ENCODE measurements at regions not wholly inside any gene's neighbourhood (a gene's known extent, or its start where the extent isn't known, plus 50 kb on each side); places are given as distances from the start of the nearest gene placed in this dataset.
"Not testable (repeated sequence)": the region's sequence is repeated elsewhere in the genome, so short reads cannot be mapped to it uniquely, and the experiment has no call there.

GRCh38 chr20:50329981-50330503 is 139.4 kb downstream of the CEBPB start:
- DNase-seq (ENCODE audit: low read depth): no peak

DNA sequence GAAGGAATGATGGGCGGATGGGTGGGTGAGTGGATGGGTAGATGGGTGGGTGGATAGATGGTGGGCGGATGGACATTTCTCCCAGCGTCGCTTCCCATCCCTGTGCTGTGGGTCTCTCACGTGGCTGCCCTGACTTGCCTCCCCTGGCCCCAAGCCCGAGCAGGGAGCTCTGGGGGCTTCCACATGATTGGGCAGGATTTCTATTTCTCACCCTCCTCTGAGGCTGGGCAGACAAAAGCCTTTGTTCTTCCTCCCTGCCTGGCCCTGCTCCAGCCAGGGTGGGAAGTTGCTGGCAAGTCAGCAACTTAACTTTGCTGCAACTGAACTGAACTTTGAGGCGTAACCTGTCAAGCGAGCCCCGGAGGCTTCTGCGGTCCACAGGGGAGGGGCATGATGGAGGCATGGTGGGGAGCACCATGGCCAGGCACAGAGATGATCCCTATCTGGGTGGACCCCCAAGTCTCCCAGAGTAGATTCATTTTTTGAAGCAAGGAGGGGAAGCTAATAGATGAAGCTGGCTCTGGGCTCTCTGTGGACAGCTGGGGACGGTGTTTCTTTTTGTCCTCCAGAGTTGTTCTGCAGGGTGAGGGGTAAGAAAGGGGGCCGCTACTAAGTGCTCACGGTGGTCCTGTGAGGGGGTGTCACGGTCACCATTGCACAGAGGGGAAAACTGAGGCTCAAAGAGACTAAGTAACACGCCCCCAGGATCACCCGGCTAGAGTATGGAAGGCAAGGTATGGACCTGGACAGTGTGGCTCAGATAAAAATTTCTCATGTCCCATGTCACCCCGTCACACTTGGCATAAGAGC is 140.1 kb downstream of the CEBPB start:
- no peak for DNase-seq (ENCODE audit: low read depth)

DNA sequence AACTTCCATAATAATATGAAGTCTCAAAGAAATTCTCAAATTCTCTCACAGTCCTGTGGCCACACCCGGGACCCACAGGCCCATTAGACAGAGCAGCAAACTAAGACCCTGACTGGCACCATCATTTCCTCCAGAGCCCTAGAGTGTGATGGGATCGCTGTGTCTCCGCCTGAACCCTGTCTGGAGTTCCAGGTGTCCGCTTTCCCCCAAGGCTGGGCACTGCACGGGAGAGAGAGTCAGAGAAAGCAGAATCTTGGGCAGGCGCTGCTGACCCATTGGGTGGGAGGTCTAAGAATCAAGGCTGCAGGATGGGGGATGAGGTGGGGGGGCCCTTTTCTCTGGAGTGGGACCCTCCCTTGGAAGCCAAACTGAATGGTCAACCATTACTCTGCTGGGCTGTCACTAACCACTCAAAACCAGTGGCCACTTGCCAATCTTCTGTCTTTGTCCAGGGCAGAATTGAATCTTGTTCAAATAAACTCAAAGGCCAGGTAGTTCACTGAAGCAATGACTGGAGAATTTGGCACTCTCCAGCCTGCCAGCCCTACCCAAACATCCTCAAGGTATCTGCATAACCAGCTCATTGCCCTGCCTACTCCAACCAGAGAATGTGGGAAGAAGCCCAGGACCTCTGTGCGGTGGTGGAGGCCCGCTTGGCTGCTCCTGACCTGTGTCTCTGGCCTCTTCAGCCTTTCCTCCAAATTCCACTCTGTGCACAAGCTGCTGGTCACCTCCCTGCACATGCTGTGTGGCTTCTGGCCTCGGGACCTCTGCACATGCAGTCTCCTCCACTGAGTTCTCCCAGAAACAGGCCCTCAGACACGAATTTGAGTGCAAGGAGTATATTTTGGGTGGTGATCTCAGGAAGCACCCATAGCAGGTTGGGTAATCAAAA is 141.1 kb downstream of the CEBPB start:
- no peak for DNase-seq (ENCODE audit: low read depth)

- no peak for DNase-seq (ENCODE audit: low read depth)
These were observed 141.9 kb downstream of the CEBPB start for GRCh38 chr20:50332491-50332980.

DNA sequence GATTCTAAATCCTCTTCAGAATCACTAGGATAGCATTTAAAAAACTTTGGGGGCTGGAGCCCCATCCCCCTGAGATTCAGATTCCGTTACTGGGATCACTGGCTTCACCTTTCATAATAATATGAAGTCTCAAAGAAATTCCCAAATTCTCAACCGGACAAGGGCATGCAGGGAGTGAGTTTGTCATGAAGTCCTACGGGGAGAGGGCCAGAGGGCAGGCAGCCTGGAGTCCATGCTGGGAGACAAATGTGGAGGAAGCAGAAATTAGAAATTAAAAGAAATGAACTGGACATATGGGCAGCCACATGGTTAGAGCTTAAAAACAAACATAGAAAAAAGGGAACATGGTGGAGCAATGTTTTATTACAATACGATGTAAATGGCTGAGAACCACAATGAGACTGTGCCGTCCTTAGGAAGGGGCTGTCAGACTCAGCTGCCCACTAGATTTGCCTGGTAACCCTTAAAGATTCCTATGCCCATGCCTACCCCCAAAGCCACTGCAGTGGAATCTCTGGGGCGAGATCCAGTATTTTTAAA is 142.6 kb downstream of the CEBPB start:
- DNase-seq (ENCODE audit: low read depth): no peak

DNA sequence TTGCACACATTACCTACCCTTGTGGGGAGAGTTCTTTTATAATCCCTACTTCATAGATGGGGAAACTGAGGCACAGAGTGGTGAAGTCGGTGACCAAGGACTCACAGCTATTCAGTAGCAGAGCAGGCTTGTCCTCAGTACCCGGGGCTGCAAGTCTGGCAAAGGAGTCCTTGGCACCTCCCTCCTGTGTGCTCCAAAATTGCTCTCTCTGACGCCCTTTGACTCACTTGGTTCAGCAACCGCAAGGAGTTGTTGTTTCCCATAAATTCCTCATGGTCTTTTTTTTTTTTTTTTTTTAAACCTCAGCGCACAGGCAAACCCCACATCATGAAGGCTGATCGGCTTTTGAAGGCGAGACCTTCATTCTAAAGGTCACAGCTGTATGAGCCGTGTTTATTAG is 143.2 kb downstream of the CEBPB start:
- no peak for DNase-seq (ENCODE audit: low read depth)

- DNase-seq (ENCODE audit: low read depth): not testable (repeated sequence)
These were observed 143.9 kb downstream of the CEBPB start for GRCh38 chr20:50334512-50334911.

GRCh38 chr20:50335105-50335504 is 144.5 kb downstream of the CEBPB start:
- DNase-seq (ENCODE audit: low read depth): no peak

DNA sequence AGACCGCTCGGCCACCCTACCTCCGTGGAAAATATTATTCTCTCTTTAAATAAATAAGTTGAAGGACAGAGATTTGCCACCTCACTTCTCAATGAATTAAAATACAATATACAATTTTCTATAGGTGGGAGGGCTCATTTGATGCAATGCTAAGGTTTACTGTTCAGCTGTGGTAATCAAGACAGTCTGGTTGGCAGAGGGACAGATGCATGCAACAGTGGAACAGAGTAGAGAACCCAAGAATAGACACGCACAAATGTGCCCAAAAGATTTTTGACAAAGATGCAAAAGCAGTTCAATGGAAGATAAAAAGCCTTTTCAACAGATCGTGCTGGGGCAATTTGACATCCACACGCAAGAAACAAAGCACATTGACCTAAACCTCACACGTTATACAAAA is 145.2 kb downstream of the CEBPB start:
- no peak for DNase-seq (ENCODE audit: low read depth)

DNA sequence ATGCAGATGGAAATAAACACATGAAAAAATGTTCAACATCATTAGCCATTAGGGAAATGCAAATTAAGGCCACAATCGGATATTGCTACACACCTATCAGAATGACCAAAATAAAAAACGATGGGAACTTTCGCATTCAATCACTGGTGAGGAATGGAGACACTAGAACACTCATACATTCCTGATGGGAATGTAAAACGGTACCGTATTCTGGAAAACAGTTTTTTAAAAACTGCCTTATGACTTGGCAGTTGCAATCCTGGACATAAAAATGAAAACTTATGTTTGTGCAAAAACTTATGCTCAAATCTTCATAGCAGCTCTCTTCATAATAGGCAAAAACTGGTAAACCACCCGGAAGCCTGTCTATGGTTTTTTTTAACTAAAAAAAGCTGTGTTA is 146.0 kb downstream of the CEBPB start:
- no peak for DNase-seq (ENCODE audit: low read depth)

DNA sequence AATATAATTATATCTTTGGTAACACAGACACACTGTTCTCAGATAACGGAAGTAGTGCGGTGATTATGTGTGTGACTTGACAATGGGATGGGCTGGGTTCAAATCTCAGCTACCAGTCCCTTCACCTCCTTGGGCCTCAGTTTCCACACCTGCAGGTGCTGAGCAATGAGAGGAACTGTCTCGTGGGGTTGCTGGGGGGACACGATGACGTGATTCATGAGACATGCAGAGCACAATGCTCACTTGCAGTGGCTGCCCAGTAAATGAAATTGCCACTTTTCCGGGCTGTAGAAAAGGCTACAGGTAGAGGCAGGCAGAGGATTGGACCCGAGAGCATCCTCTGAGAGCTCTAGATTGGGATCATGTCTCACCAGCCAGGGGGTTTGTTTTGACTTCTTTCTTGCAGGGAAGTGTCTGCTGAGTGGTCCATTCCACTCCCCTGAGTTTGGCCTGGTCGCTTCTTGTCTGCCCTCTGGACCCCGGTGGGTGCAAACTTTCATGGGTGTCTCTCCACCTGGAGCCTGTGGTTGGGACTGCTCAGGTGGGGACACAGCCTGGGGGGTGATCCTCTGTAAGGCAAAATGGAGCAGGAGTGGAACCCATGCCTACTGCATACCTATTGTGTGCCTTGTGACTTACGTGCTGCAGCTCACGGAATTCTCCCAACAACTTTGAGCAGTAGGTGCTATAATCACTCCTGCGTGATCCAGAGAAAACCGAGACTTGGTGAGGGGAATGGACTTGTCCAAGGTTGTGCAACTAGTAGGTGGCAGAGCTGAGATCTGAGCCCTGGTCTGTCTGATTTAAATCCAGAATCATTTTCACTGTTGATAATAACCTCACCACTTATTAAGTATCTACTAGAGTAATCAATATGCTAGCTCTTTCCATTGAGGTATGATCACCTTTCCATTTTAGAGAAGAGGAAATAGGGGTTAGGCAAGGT is 147.2 kb downstream of the CEBPB start:
- DNase-seq (ENCODE audit: low read depth): no peak

DNA sequence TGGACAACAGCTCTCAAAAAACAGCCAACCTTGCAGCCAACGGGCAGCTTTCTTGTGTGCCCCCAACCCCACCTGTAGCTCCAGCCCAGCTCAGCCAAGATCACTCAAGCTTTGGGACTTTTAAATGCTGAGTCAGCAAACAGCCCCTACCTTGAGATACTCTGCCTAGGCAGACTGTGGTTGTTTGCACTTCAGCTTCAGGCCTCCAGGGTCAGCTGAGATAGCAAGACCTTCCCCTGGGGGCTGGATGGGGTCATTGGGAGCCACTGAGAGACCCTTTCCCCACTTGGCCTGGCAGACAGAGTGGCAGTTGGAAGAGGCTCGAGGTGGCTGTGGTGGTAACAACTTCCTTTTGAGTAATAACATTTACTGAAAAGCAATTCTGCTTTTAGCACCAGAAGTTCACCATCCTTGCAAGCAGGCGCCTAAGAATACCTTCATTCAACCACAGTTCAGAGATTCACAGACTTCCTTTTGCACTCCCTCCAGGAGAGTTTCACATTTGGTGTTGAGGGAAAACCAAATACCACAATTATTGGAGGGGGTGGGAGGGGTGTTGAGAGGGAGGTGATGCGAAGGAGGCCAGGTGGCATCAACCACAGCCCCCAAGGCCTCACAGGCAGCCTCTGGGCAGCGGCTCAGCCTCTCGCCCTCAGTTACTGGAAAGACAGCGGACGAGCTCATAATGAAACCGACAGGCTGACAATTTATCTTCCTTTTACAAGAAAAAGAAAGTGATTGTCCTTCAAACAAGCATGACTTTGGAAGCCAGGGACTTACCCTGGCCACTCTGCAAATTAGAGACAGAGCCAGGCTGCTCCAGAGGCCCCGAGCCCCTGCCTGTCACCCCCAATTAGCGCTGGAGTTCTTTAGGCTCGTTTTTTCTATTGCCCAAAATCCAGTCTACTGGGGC is 148.1 kb downstream of the CEBPB start:
- DNase-seq (ENCODE audit: low read depth): no peak

DNA sequence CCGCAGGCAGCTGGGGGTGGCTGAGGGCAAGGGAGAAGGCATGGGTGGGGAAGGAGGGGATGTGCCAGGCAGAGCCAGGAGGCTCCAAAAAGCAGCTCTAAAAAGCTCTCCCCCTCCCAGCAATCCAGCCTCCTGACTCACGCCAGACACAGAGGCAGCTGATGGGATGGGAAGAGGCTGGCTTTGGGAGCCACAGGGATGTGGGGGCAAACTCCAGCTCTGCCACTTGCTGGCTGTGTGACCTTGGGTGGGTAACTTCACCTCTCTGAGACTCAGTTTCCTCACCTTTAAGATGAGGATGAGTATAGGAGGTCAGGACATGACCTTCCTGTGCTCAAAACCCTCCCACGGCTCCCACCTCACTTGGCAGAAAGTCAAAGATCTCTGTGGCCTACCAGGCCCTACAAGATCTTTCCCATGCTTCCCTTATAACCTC is 148.9 kb downstream of the CEBPB start:
- DNase-seq (ENCODE audit: low read depth): no peak

GRCh38 chr20:50340541-50340940 is 149.9 kb downstream of the CEBPB start:
- no peak for DNase-seq (ENCODE audit: low read depth)

DNA sequence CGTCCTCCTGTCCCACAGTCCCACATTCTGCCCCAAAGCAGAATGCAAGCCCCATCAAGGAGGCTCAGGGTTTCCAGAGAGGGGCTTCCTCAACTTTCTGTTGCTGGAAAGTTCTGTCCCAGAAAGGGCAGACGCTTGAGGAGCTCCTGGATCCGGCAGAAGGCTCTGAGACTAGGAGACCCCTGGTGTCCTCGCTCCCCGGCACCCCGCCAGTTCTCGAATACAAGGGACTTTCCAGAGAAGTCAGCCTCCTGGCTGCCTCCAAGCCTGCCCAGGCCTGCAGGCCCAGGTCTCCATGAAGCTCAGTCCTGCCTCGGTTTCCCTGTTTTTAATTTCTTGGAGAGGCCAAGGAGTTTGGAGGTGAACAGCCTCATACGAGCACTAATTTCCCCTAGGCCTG is 150.4 kb downstream of the CEBPB start:
- no peak for DNase-seq (ENCODE audit: low read depth)

DNA sequence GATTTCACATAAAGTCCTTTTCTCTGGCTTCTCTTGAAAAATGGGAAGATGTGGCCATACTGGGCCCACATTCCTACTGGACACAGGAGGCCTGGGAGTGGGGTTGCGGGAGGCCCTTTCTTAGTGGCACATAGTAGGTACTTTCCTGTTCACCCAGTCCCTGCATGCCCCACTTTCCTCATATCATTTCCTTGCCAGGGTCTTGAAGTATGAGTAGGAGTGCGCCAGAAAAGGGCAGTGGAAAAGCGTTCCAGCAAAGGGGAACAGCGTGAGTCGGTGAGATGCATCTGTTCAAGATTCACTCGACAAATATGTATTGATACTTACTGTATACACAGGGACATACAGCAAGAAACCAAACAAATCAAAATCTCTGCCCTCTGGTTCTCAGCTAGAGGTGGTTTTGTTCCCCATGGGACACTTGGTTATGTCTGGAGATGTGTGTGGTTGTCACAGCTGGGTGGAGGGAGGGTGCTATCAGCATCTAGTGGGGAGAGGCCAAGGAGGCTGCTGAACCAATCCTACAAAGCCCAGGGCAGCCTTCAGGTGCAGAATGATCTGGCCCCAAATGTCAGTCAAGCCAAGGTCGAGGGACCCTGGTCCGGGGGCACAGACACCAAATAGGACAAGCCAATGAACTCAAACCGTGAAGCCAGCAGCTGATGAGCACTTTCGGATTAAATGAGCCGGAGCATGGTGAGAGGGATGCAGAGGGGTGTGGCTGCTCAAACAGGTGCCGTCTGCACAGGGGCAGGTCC is 151.4 kb downstream of the CEBPB start:
- DNase-seq (ENCODE audit: low read depth): no peak

GRCh38 chr20:50342638-50343102 is 152.0 kb downstream of the CEBPB start:
- no peak for DNase-seq (ENCODE audit: low read depth)

DNA sequence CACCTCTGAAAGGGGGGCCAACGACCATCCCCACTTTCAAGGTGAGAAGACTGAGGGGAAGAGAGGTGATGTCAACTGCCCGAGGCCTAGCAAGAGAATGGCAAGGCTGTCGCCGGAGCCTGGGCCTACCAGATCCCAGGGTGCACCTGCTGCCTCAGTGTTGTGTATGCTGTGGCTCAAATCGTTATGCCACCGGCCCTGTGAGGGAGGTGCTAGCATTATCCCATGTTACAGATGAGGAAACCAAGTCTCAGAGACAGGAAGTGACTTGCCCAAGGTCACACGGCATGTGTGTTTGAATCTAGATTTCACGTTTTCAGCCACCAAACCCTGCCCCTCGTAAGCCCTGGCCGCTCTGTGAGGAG is 152.5 kb downstream of the CEBPB start:
- DNase-seq (ENCODE audit: low read depth): no peak

DNA sequence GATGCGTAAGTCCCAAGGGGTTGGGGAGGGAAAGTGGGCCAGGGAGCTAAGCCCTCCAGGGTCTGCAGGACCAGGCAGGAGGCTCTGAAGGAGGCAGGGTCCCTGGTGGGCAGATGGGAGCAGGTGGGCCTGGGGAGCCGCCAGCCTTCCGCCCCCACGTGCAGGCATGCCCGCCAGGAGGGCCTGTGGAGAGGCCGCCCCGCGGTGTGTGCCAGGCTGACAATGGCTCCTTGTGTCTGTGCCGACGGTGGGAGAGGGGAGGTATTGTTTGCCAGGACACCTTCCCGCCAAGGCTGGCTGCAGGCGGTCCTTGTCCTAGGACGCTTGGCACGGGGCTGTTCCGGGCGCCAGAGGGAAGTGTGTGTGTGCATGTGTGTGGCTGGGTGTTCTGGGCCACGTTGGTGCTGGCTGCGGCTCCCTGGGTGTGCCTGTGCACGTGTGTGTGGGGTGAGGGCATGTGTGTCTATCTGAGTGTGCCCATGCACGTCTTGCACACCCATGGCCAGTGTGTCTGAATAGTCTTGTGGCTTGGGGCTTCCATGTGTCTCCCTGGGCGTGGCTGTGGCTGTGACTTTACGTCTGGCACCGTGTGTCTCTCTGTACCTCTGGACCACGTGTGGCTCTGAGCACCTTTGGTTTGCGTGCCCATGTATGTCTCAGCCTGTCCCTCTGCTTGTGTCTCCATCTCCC is 153.0 kb downstream of the CEBPB start:
- no peak for DNase-seq (ENCODE audit: low read depth)

All from stimulated activated CD8-positive, alpha-beta memory T cell treated with anti-CD3 and anti-CD28 coated beads, Interleukin-15, amount 100 ng/mL, for 24 hours (primary cell).